HG03571 (cell line): ENCODE measurements at regions not wholly inside any gene's neighbourhood (a gene's known extent, or its start where the extent isn't known, plus 50 kb on each side); places are given as distances from the start of the nearest gene placed in this dataset.
"Not testable (repeated sequence)": the region's sequence is repeated elsewhere in the genome, so short reads cannot be mapped to it uniquely, and the experiment has no call there.

Source experiments
- ATAC-seq: cut with Tn5 transposase; IDR thresholded peaks from one replicate; pipeline ENCODE4 v1.9.1; 2021; ENCODE audit not compliant: unreplicated experiment

DNA sequence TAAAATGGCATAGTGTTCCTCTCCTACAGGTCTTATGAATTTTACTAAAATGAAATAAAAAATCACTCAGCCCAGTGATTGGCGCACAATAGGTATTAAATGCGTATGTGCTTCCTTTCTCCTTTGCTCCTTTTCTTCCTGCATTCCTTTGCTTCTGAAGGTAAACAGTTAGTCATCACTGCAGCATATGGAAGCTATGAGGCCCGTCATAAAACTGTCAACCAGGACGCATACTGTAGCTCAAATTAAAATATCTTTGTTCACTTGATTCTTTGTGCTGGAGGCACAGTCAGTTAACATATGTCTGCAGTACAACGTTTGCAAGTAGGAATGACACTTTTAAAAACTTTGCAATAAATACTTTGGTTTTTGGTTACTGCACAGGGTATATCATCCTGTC, 374.7 kb downstream of the TCERG1L start:
- no peak for ATAC-seq

DNA sequence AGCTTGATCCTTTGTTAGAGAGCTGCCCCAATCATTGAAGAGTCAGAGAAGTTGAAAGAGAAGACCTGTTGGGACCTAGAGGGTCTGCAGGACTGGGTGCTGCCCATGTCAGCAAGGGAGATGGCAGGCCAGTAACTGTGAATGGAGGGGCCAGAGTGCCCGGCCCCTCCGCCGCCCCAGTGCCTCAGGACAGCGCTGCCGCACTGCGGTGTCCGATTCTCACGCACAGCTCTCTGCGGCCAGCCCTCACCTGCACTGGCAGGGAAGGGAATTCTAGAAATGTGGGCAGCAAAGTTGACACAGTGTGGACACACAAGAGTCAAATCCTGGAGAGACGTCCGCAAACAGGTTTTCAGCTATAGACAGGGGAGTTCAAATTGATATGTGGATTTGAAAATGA, 373.5 kb downstream of the TCERG1L start:
- no peak for ATAC-seq

DNA sequence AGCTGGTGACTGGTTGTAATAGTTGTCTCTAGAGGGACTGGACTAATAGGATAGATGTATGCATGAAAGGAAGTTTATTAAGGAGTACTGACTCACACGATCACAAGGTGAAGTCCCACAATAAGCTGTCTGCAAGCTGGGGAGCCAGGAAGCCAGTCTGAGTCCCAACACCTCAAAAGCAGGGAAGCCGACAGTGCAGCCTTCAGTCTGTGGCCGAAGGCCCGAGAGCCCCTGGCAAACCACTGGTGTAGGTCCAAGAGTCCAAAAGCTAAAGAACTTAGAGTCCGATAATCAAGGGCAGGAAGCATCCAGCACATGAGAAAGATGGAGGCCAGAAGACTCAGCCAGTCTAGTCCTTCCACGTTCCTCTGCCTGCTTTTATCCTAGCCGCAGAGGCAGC, 372.6 kb downstream of the TCERG1L start:
- ATAC-seq: not testable (repeated sequence)

DNA sequence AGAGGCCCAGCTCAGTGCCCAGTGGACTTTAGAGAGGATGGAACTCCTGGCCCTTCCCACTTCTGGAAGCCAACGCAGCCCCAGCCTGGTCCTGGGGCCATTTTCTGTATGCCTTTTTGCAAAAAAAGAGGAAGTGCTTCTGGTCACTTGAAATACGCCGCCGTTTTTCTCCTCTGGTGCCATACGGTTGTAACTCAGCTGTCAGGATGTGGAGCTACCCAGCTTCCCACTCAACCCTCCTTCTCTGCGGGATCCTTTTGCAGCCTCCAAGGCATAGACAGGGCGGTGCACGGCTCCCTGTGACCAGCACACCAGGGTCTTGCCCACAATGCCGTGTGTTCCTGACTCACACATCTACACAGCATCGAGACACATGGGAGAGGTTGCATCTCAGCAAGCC, 369.6 kb downstream of the TCERG1L start:
- no peak for ATAC-seq

DNA sequence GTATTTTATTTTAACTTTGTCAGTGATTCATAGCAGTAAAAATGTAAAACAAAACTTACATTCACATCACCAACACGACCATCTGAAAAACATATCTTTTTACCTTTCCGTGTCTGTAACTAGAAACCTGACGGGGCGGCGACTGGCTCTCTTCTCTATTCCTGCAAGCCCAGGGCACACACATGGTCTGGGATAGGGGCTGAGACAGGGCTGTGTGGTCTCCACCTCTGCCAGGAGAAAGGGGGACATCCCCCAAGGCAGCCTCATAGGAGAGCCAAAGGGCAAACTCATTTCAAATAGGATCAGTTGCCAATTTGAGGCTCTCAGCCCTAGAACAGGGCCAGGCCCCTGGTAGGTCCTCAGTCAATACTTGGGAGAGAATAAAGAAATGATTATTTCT, 359.4 kb downstream of the TCERG1L start:
- no peak for ATAC-seq

DNA sequence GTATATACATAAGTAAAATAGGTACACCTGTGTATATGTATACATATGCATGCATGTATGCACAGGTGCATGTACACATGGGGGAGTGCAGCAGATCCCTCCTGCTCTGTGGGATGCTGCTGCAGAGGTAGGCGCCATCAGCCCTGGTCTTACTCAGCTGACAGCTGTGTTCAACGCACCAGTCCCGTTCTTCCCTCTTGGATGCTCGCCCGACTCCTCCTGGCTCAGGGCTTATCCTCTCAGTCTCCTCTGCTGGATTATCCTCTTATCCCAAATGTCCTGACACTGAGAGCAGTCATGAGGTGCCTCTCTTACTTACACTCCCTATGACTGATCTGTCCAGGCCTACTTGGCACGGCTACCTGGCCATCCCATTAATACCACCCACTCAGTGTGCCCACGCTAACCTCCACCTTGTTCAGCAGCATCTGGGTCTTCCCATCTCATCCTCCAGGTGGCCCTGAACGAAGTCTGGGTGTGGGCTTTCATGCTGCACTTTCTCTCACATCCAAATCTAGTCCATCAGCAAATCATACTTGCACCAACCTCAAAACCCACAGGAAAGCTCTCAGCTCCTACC, 357.1 kb downstream of the TCERG1L start:
- ATAC-seq: no peak

DNA sequence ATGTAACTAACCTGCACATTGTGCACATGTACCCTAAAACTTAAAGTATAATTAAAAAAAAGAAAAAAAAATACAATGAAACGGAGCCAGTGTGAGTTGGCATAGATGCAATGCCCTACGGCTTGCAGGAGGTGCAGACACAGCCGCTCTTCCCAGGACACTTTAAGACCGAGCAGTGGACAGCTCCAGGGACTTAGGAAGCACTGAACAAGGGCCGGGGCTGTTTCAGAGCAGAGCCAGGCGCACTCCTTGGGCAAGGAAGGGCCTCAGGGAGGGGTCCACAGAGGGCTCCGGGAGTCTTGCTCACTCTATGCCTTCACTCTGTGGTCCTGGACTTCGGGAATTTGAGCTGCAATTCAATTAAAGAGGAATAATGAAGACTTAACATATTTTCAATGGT, 355.3 kb downstream of the TCERG1L start:
- ATAC-seq: no peak

DNA sequence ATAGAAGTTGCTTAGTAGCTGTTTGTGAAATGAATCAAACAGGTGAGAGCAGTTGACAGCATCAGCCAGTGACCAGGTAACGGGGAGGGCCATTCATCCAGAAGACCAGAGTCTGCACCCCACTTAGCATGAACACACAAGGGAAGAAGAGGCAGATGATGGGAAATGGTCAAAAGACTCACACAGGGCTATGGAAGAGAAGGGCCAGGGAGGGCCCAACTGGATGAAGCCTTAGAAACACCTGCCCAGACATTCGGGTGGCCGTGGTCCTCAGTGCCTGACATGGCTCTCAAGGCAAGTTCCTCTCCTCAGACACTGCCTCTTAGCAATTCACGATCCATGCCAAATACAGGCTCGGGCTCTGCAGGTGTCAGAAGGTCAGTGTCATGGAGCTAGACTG, 354.1 kb downstream of the TCERG1L start:
- ATAC-seq: no peak

DNA sequence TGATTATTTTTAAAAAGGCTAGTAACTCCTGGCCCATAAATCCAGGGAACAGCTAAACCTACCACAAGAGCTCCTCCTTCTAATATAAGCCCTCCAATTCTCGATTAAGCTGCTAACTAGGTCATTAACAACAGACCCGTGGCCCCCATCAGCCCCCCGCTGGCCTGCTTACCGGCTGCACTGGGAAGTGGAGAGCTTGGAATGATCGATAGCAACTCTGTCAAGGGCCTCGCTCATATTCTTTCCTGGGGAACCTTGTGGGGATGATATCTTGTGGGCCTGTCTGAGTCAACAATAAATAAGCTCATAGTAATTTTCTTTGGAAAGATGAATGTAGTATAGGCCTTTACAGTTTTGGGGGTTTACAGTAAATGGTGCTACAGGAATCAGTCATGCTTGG, 353.5 kb downstream of the TCERG1L start:
- ATAC-seq: no peak

DNA sequence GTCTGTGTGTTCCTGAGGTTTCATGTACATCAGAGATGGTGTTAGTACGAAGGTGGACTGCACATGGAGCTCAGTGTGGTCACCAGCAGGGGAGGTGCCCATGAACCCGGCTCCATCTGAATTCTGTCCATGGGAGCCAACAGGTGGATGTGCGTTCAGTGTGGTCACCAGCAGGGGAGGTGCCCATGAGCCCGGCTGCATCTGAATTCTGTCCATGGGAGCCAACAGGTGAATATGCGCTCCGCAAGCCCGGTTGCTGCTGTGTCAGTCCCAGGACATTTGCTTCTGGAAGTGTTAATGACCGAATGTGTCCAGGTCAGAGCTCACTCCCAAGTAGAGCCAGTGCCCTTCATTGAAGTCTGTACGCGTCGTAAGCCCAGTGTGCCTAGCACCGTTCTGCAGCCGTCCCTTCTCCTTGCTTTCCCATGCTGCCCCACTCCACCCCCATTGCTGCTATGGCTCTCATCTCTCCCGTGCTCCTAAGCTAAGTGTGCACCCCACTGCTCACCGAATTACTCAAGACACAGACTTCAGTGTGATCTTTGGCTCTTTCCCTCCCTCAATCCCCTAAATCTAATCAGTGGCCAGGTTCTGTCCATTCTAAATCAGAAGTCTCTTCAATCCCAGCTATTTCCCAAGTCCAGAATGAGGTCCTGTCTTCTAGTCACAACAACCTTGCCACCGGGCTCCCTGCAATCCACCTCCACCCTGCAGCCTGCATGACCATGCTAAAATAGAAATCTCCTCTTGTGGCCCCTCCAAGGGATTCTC, 352.4 kb downstream of the TCERG1L start:
- ATAC-seq: no peak

DNA sequence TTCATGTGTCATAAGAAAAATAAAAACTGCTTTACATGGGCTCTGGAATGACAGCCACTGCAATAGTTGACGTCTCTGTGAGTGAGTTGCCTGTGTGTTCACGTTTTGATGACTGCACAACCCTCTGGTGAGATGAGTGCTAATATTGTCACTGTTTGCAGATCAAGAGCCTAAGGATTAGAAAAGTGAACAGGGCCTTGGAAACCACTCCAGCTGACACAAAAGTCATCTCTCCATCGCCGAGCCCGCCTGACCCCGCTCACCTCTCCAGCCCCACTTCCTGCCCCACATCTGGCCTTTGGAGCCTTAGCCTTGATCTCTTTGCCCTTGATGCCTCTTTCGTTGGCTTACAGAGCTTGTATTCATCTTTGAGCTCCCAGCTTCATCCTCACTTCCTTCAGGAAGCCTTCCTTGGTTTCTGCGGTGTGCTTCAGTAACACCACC, 351.7 kb downstream of the TCERG1L start:
- no peak for ATAC-seq

DNA sequence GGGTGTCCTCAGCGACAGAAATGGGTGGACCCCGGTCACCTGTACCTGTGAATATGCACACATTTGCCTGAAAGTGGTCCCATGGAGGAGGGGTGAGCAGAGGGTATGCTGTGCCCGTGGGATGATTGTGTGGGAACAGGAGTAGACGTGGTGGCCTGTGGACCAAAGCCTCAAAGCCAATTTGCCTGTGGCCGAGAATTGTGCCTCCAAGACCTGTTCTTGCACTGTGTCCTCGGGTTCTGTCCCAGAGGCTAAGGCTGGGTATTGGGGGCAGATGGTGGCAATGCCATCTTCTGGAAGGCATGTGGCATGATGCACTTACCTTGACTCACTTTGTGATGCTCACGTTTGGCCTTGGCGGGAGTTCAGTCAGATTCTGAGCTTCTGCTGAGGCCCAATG, 351.0 kb downstream of the TCERG1L start:
- no peak for ATAC-seq

DNA sequence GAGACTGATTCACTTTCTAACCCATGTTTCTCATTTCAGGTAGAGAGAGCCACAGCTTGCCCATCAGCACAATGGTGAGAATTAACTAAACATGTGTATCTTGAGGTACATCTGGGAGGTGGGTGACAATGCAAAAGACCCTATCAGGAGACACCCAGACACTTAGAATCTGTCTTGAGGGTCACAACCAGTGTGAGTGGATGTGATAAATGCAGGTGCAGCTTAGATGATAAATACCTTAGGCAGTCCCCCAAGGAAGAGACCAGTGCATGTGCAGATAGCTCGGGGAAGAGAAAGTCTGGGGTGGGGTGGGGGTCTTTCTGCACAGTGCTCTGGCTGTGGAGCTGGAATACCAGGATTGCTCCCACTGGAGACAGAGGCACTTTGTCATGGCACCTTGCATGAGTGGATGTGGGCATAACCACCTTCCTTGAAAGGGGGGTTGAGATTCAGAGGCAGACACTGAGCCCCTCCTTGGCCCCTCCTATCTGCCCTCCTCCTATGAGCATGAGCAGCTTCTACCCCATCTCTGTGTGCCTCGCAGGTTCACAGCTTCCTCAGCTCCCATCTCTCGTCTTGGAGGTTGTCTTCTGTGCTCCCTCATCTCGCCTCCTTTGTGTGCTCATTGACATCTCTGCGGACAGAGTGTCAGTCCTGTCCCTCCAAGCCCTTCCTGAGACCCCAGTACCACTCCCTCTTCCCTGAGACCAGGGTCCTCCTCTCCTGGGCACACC, 349.8 kb downstream of the TCERG1L start:
- ATAC-seq: no peak

DNA sequence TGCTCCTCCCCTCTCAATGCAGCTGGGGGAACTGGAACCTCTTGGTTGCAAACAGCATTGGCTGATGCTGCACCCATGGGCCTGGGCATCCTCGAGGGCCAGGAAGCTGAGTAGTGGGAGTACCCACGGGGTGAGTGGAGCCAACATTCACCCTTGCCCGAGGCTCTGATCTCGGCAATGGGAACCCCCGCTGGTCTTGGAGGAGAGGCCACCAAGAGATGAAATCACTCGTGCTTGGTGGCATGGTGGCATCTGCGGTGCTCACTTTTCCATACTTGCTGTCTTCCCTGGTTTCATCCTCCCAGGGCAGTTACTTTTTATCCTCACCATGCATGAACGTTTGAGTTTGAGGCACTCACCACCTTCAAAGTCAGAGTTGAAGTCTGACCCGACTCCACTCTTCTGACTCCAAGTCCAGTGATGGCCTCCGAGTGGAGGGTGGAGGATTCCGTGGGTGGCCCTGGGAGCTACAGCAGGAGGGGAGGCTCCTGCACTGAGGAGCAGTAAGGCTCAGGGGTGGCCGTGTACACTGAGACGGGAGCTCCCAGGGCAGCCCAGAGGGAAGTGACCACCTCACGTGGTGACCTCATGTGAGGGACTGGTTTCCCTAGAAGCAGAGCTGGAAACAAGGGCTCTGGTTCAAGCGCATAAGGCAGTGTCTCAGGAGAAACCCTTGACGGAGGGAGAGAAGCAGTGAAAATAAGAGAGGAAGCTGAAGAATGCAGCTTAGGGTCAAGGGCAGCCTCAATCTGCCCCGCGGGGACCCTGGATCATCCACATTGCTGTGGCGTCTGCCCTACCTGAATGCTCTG, 349.1 kb downstream of the TCERG1L start:
- no peak for ATAC-seq

DNA sequence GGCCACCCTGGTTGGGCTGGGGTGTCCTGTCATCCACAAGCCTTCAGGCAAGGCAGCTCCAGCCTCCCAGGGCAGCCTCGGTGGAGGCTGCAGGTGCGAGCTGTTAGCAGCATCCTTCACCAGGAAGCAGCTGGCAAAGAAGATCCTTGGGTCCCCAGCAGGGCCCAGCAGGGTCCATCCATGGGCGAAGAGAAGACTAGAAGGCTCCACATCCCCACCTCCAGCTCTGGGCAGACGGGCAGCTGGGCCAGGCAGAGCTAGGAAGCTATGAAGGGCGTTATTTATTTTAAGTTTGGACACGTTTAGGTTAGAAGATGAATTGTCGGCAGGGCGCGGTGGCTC, 348.5 kb downstream of the TCERG1L start:
- ATAC-seq: no peak

DNA sequence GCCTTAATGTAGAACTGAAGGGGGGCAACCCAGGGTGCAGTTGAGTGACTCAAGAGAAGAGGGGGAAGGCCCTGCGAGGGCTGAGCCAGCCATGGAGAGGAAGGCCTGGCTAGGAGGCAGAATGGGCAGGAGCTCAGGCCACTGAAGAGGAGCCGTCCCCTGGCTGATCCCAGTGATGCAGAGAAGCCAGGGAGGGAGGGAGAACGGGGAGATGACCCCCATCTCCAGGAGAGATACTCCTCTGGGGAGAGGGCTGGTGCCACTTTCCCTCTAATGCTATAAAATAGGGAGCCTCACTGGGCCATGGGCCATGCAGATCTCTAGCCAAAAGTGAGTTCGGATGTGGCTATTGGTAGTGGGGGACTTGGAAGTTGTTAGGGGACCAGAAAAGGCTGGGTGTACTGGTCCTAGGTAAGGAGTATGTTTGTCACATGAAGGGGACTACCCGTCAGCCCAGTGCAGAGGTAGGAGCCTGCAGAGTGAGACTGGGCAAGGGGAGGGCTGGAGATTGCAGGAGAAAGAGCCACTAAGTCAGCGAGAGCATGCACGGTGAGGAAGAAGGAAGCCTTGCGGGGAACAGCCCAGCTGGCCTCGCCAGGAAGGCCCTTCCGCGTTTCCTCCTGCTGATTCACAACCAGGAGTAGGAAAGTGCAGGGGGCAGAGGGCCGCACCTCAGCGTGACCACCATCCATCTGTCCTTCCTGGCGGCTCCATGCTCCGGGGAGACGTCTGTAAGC, 347.6 kb downstream of the TCERG1L start:
- no peak for ATAC-seq

DNA sequence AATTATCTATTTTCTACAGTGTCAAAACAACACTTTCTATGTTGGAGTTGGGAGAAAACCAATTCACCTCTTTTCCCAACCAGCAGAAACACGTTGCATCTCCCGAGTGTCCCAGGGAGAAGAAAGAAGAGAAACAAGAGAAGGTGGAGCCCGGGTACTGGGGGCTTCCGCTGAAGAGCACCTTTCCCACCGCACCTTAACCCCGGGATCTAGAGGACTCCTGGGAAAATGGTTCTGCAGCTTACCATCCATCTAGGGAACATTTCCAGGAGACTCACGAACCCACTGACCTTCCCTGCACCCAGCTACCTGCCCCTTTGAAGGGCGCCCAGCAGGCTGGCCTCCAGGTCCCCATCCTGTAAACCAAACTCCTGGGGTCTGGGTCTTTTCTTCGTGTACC, 346.8 kb downstream of the TCERG1L start:
- no peak for ATAC-seq

DNA sequence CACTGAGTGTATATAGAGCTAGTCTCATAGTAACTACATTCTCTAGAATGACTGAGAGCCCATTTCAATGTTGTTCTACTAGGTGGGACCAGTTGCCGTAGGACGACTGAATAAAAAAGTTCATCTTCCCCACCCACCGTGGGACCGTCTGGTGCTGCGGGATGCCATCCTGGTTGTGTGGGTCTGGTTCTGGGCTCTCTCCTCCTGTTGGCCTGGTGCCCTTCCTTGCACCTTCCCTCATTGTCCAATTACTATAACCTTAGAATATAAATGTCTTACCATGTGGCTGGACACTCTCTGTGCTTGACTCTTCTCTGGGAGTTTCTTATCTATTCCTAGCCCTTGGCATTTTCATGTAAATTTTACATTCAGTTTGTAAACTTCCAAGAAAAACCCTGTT, 344.4 kb downstream of the TCERG1L start:
- no peak for ATAC-seq

DNA sequence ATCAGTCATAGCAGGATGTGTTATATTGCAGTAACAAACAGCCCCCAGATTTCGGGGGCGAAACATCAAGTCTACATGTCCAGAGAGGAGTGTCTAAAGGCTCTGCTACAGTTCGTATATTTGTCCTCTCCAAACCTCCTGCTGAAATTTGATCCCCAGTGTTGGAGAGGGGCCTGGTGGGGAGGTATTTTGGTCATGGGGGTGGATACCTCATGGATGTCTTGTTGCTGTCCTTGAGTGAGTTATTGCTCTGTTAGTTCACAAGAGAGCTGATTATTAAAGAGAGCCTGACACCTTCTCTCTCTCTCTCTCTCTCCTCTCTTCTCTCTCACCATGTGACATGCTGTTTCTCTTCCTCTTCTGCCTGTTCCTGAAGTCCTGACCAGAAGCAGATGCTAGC, 343.7 kb downstream of the TCERG1L start:
- ATAC-seq: no peak

DNA sequence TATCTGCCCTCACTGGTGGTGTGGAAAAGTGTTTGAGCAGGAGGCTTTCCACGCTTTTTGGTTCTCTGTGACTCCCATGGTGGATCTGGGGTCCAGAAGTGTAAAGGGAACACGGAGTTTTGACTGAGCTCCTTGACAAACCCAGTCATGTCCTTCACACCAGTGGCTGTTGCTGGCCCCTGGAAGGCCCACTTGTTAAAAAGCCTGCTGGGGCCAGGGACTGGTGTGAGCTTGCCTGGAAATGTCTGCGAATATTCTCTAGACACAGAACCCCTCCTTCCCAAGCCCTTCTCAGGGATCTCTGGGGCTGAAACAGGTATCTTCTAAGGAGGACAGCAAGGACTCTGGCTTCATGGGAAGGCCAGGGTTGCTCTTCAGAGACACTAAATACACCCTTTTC, 343.0 kb downstream of the TCERG1L start:
- no peak for ATAC-seq

DNA sequence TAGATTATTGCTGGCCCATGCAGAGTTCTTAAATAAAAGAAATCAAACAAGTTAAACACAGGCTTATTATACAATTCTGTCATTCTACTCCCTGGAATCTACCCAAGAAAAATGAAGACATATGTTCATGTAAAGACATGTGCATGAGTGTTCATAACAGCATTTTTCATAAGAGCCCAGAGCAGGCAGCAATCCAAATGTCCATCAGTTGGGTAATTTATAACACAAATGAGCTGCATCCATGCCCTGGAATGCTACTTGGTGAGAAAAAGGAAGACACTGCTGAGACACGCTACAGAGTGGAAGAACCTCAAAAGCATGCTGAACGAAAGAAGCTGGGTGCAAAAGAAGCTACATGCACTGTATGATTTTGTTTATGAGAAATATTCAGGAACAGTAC, 342.6 kb downstream of the TCERG1L start:
- ATAC-seq: no peak
